NCI-H2227 (cell line): ENCODE measurements at regions not wholly inside any gene's neighbourhood (a gene's known extent, or its start where the extent isn't known, plus 50 kb on each side); places are given as distances from the start of the nearest gene placed in this dataset.
"Not testable (repeated sequence)": the region's sequence is repeated elsewhere in the genome, so short reads cannot be mapped to it uniquely, and the experiment has no call there.

Experiments used
- DNase-seq: peaks from one replicate; lab custom pipeline; 2025; ENCODE audit not compliant: unreplicated experiment; lab: John Stamatoyannopoulos, UW

DNA sequence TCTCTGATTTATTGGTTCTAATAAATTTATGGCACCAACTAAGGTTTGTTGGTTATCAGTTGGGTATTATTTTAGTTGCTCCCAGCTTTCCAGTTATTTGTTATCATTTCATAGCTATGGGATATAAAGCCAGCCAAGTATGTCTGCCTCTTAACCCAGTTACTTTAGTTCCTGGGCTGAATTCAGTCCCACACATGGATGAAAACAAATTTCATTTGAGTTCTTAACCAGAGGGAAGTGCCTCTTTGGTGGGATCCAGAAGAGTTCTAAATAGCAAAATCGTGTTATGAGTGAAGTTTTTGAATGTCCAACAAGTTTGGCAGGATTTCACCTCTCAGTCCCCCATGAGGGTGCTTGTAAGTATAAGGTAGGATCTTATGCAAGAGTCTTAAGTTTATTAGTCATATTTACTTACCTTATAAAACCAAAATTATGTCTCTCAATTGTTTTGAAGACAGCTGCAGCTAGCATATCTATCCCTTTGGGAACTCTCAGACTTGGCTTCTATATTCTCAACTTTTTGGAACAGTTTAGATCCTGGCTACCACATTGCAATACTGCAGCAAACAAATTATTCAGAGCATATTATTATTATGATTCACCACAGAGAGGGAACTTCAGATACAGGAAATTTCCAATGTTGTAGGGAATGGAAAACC is 683.6 kb downstream of the BCKDHB start:
- DNase-seq, result no peak

GRCh38 chr6:80783271-80783670 is 676.8 kb downstream of the BCKDHB start:
- DNase-seq, result not testable (repeated sequence)

DNA sequence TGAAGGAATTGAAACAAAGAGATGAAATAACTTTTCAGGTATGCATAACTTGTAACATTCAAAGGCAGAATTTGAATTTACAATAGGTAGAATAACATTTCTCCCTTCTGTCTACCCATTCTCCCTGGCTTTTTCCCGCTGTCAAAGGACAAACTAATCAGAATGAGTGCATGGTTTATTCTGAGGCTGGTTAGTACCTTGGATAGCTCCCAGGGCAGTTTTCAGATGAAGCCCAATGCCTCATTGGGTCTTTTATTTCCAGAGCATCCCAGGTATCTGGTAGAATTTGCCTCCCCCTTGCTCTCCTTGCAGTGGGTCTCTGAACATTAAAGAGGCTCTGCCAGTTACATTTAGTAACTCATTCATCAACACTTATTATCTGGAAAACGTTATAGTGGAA is 665.5 kb downstream of the BCKDHB start:
- no peak for DNase-seq

- no peak for DNase-seq
Observed at GRCh38 chr6:80769106-80769505, 662.6 kb downstream of the BCKDHB start.

GRCh38 chr6:80767808-80768207 is 661.3 kb downstream of the BCKDHB start:
- no peak for DNase-seq

DNA sequence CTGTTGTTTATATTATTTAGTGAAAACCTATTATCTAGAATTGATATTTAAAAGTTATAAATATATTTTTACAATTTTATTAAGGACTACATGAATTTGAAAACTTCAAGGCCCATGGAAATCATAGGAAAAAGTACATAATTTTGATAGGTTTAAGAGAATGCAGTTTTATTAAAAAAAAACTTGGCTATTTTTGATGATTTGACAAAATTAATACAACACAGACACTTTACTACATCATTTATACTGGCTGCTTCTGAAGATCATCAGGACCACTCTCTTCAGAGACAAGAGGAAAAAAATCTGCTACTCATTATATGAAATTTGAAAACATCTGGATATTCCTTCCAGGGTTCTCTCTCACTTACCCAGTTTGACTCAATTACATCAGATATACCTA is 637.7 kb downstream of the BCKDHB start:
- DNase-seq, result no peak

DNA sequence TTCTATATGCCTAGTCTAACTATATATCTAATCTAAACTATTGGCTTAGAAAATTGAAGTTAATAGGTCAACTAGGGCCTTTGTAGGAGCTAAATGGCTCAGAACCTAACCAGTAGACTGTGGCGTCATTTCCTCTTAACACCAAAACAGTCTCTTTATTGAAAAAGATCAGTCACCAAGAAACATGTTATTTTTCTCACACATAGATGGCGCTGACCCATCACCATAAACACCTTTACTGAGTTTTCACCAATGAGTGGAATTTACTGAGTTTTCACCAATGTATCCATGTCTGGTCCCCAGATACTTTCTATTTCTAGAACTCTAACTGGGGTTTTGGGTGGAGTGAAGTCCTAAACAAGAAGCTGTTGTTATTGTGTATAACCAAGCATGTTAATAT is 636.0 kb downstream of the BCKDHB start:
- no peak for DNase-seq

- no peak for DNase-seq
Observed at GRCh38 chr6:80733641-80734040, 627.2 kb downstream of the BCKDHB start.

GRCh38 chr6:80728830-80729229 is 622.4 kb downstream of the BCKDHB start:
- DNase-seq, result no peak

DNA sequence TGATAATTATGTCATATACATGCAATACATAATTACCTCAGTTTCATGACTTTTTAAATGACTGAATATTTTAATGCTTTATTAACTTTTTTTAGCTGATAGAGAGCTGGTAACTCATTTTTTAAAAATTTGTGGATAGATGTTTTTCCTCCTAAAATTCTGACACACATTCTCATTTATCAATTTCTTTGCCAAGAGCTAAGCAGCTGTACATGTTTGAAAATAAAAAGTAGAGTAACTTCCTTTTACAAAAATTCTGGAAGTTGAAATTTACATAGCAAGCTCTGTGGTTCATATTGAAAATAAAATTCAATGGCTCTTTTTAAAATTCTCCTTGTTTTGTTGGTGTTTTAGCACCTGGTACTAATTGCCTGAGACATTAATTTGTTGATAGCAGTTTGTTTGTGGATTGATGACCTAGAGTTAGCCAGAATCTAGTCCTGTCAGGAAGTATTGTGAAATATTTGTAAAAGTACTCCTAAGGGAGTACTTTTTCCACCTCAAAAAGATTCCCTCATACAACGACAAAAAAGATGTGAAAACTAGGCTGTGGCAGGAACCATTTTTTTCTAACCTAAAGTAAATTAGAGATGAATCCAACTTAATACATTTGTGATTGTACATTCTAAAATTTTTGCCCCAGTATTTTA is 621.8 kb downstream of the BCKDHB start:
- DNase-seq, result no peak

GRCh38 chr6:80725156-80725930 is 618.9 kb downstream of the BCKDHB start:
- no peak for DNase-seq

- DNase-seq, result no peak
Observed at GRCh38 chr6:80720824-80721223, 614.4 kb downstream of the BCKDHB start.

DNA sequence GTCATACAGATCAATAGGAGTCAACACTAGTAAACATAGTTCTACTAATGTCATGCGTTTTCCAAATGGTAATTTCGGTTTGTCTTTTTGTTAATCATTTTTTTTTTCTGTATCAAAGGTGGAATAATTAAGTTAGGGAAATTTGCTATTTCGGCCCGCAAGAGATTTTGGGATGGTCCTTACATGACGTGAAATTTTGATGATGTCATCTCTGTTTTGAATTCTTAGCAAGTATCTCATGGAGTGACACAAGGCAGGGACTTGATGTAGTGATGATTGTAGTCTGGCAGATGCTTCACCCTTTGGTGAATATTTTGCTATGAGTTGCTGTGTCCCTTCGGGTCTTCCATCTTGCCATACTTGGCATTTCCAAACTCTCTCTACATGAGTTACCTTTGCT is 608.0 kb downstream of the BCKDHB start:
- DNase-seq, result no peak

GRCh38 chr6:80698459-80698858 is 592.0 kb downstream of the BCKDHB start:
- no peak for DNase-seq

DNA sequence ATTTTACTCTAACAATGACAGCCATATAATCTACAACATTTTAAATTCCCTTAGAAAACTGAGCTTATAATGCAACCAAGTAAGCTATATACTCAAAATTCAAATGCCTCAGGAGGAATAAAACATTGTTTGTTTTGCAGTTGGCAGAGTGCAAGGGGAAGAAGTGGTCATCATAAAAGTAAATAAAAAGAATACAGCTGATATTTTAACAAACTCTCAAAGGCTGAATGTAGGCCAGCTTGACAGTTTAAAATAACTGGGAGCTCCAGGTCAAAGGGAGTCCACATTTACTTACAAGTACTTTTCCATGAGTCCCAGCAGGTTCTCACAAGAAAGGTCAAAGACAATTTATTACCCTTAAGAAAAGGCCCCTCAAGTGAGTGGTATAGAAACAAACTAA is 589.8 kb downstream of the BCKDHB start:
- DNase-seq, result no peak

DNA sequence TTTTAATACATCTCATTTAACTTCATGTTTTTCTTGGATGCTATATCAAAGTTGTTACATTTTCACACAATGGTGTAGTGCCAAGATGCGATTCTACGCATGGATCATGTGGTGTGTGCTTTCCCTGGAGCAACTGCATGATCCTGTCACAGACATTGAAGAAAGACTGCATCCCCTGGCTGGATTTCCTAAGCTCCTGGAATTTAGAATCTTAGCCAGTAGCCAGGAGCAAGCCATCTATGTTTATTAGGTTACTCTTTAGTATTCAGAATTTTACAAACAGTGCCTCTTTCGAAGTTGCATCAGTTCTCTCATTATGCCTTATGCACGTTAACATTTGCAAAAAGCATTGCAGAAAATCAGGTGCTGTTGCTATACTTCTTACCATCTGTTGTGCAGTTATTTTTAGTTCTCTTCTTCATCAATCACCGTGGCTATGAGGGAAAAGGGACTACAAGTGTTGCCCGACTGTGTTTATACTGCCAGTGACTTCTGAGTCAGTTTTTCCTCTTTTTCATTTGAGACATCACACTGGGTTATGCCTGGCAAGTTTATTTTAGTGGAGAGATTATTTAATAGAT is 584.2 kb downstream of the BCKDHB start:
- no peak for DNase-seq

GRCh38 chr6:80689716-80690395 is 583.4 kb downstream of the BCKDHB start:
- no peak for DNase-seq

DNA sequence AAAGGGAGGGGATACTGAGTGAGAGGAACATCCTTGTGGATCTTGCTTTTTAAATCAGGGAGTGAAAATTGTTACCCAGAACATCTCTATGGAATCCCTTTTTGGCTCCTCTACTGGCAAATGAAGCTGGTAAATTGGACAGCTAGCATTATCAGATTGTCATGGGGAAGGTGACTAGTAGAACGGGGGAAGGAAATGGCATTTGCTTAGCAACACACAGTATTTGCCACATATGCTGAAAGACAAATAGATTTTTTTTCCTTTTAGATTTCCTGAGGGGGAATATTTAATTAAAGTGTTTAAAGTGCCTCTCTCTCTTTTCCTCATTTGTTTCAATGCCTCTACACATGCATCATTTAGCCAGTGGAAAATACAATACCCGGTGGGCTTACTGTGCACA is 573.5 kb downstream of the BCKDHB start:
- DNase-seq, result no peak

GRCh38 chr6:80676386-80676785 is 569.9 kb downstream of the BCKDHB start:
- no peak for DNase-seq

DNA sequence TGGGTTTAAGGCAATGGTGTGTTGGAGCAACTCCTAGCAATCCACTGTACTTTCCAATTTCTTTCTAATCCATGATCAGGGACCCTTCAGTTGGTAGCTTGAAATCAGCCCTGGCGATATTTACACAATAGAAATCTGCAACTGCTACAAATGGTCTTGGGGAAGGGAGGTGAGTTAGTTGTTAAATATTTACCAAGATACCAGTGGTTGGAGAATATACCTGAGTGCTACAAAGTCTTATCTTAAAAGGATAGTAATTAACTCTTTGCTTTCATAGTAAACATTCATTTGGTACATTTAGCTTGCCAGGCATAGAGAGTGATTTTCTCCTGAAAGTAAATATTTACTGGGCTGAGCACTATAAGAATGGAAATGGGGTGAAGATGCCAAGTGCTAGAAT is 568.2 kb downstream of the BCKDHB start:
- DNase-seq, result no peak

DNA sequence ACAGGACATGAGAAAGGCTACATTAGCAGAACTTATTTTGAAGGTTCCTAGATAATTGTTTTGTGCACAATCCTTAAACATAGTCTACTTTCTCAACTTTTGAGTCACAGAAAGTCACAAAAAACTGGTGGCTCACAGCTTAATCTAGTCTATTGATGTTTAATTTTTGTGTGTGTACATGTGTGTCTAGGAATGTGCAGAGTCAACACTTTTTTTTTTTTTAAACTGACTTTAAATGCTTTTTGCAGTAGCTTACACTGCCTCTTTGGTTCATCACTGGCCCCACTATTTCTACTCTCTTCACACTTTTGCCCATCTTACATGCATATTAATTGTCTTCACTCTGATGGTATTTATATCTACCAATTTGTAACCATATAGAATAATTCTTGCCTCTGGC is 566.9 kb downstream of the BCKDHB start:
- no peak for DNase-seq
